DMS53 treated with DMSO at 0.1 percent for 48 hours (cell line): ENCODE measurements at regions not wholly inside any gene's neighbourhood (a gene's known extent, or its start where the extent isn't known, plus 50 kb on each side); places are given as distances from the start of the nearest gene placed in this dataset.

Experiments used
- DNase-seq: peaks from one replicate; lab custom pipeline; 2025; ENCODE audit not compliant: unreplicated experiment; lab: John Stamatoyannopoulos, UW

- DNase-seq: no peak
Observed at GRCh38 chr21:25054689-25055088, 552.6 kb downstream of the MRPL39 start.

GRCh38 chr21:25039461-25040380 is 567.6 kb downstream of the MRPL39 start:
- DNase-seq: peak; percentile 19

DNA sequence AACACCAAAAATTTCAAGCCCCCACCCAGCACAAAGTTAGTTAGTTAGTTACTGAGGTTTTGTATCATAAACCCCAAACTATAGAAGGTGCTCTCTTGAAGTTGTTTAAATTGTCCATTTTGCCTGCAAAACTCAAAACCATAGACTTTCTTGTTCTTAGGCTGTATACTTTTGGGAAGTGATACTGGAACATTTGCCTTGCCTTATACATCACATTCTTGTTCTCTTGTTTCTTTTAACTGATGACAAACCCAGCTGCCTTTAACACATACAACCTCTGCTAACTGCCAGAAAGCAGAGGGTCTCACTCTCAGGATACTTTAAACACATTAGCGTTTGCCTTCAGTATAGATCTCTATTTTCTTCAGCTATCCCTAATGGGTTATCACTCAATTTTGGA is 570.5 kb downstream of the MRPL39 start:
- no peak for DNase-seq

GRCh38 chr21:25031750-25032149 is 575.5 kb downstream of the MRPL39 start:
- no peak for DNase-seq

DNA sequence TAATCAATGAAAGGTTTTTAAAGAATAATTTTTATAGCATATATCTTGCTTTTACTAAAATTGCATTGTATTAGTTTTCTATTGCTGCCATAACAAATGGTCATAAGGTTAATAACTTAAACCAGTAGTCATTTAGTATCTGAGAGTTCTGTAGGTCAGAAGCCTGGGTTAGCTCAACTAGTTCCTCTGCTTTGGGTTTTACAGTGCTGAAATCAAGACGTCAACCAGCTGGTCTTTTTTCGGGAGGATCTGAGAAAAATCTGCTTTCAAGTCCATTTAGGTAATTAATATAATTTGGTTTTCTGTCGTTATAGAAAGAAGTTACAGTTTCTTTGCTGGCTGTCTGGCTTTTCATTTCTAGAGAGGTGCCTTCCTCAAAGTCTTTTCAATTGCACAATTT is 577.7 kb downstream of the MRPL39 start:
- no peak for DNase-seq

DNA sequence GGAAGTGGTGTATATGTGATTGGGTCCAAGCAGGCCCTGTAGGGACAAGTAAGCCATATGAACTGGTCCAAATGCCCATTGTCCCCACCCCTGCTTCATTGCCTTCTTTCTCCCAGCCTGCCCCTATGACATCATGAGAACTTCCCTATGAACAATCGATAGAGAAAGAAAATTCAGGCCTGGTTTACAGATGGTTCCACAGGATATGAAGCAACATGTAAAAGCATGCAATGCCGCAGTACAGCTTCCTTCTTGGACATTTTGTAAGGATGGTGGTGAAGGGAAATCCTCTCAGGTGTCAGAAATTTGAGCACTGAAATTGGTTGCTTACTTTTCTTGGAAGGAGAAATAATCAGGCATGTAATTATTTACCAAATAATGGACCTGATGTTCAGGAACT is 581.7 kb downstream of the MRPL39 start:
- no peak for DNase-seq

GRCh38 chr21:25024639-25025038 is 582.6 kb downstream of the MRPL39 start:
- no peak for DNase-seq

DNA sequence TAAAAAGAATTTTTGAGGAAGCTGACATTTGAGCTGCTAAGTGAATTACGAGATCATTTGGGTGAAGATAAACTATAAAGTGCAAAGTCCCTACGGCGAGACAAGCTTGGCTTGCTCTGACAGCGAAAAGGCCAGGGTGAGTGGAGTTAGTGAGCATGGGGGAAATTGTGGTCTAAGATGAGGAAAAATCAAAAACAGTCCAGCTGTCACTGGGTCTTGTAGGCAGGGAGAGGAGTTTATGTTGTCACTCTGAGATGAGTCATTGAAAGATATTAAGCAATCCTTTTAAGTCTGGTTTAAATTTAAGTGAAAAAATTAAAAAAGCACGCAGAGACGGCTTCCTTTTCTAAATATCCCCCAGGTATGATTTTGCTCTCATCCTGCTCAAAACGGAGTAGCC is 601.9 kb downstream of the MRPL39 start:
- DNase-seq: no peak

DNA sequence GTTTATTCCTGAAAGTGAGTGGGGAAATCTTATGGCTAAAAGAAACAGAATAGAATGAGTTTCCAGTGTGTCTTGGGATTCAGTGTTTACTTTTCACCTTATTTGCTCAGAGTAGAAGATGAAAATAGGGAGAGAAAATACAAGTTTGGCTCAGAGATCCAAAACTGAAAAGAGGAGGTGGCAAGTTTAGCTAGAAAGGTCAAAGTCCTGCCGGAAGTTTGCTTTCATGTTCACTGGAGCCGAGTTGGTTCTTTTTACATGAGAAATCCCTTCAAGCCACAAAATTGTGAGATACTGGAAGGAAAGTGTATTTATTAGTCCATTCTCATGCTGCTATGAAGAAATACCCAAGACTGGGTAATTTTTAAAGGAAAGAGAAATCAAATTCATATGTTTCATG is 604.6 kb downstream of the MRPL39 start:
- no peak for DNase-seq

GRCh38 chr21:24995216-24995615 is 612.1 kb downstream of the MRPL39 start:
- no peak for DNase-seq

DNA sequence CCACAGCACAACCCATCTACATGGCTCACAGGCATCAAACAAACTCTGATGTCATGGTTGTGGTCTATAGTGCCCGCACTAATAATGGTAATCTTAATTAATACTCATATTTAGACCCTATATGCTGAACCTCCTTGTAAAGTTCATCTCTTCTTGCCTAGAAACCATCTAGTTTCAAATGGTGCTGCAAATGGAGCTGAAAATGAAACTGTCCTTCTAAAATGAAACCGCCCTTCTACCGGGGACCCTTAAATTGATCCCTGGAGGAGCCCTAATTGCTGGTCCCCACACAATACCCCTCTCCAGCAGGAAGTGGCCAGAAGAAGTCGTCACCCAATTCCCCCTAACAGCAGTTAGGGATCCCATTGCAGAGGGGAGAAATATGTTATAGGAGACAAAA is 612.6 kb downstream of the MRPL39 start:
- no peak for DNase-seq

DNA sequence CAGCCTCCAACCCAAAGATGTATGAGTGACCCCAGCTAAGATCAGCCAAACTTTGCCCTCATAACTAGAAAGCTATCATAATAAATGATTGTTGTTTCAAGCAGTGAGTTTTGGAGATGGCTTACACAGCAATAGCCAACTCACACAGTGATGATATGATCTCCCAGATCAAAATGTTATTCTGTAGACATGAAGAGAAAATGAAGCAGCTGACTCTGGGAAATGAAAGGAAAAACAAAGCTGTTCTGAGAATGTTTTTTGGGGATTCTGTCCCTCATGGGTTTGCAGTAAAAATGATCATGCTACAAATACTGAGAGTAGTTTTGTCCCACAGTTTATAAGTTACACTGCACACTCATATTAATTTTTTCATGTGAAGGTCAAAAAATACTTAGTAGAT is 617.8 kb downstream of the MRPL39 start:
- no peak for DNase-seq

DNA sequence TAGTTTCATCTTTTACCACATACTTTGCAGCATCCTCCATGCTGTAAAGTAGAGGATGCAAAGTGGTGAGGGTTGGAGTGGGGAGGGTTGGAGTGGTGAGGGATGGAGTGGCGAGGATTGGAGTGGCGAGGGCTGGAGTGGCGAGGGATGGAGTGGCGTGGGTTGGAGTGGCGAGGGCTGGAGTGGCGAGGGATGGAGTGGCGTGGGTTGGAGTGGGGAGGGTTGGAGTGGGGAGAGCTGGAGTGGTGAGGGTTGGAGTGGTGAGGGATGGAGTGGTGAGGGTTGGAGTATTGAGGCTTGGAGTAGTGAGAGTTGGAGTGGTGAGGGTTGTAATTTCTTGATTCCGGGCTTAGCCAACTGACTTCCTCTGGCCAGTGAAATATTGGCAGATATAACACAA is 618.3 kb downstream of the MRPL39 start:
- DNase-seq: no peak

DNA sequence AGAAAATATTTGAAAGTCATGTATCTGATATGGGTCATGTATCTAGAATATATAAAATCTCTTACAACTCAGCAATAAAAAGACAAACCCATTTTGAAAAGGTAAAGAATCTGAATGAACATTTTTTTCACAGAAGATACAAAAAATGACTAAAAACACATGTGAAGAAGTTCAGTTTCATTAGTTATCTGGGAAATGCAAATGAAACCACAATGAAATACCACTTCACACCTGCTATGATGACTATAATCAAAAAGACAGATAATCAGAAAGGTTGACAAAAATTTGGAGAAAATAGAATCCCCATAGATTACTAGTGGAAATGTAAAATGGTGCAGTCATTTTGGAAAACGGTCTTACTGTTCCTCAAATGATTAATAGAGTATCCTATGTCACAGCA is 631.0 kb downstream of the MRPL39 start:
- no peak for DNase-seq

- DNase-seq: no peak
Observed at GRCh38 chr21:24969068-24969467, 638.2 kb downstream of the MRPL39 start.

GRCh38 chr21:24955275-24955961 is 651.9 kb downstream of the MRPL39 start:
- no peak for DNase-seq

- DNase-seq: no peak
Observed at GRCh38 chr21:24948186-24948585, 659.1 kb downstream of the MRPL39 start.

- DNase-seq: no peak
Observed at GRCh38 chr21:24945910-24946309, 661.4 kb downstream of the MRPL39 start.

DNA sequence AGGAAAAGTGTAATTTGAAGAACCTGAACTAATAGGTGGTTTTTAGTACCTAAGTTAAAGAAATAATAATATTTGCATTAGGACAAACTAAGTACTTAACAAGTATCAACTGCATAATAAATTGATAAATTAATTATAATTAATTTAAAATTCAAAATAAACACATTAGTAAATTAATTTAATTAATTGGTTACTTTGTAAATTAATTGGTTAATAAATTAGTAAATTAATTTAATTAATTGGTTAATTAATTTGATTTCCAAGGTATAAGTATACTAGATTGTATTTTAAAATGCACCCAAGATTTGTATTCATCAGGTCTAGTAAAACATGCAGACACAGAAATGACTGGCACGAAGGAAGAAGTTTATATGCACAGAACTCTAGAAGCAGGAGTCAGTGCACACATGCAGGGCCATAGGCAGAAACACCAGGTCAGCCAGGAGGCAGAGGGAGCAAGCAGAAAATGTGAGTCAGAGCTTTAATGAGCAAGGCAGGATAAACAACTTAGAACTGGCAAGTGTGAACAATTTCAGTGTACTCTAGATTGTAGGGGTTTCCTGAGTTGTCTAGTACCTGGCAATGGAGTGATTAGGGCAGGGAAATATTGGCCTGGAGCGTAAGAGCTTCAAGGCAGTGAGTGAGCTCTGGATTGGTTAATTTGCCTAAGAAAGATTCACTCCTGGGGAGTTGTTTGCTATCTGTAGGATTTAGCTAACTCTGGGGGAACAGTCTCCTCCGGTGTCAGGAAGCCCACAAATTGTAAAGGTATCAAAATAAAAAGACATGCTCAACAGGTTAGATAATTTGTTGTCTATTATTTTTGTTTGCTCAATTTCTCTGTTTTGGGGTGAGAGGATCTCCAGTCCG is 665.7 kb downstream of the MRPL39 start:
- DNase-seq: no peak

DNA sequence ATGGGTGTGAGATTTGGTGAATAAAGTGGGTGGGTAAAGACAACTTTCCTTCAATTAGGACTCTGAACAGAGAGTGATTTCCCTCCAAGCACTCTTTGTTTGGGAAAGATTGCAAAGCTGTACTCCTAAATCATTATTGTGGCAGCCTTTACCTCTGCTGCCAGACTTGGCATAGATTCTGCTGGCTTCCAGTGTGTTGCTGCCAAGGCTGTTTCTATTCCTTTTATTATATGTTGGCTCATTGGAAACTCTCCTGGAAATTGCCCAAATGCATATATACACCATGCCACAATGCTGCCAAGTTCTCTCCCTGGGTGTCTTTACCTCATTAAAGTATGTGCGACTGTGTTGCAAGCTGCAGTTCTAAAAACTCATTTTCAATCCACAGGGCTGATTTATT is 668.0 kb downstream of the MRPL39 start:
- DNase-seq: no peak

GRCh38 chr21:24938573-24938972 is 668.7 kb downstream of the MRPL39 start:
- DNase-seq: no peak
